GM21723 (cell line): ENCODE measurements at regions not wholly inside any gene's neighbourhood (a gene's known extent, or its start where the extent isn't known, plus 50 kb on each side); places are given as distances from the start of the nearest gene placed in this dataset.

Experiments used
- ATAC-seq: cut with Tn5 transposase; IDR thresholded peaks from one replicate; pipeline ENCODE4 v1.9.1; 2021; ENCODE audit warnings: mild to moderate bottlenecking, moderate library complexity; ENCODE audit not compliant: unreplicated experiment

GRCh38 chr6:166106076-166106686 lies 61.5 kb downstream of the TBXT start:
- ATAC-seq = peak; percentile 85

GRCh38 chr6:166105341-166106075 lies 62.1 kb downstream of the TBXT start:
- no peak for ATAC-seq

- ATAC-seq = no peak
Observed at GRCh38 chr6:166104872-166105271, 62.8 kb downstream of the TBXT start.

GRCh38 chr6:166104107-166104506 lies 63.5 kb downstream of the TBXT start:
- no peak for ATAC-seq

- no peak for ATAC-seq
Observed at GRCh38 chr6:166101819-166102419, 65.7 kb downstream of the TBXT start.

GRCh38 chr6:166097914-166098522 lies 69.6 kb downstream of the TBXT start:
- ATAC-seq = no peak

GRCh38 chr6:166087852-166088251 lies 79.8 kb downstream of the TBXT start:
- ATAC-seq = no peak

- ATAC-seq = no peak
Observed at GRCh38 chr6:166087246-166087645, 80.4 kb downstream of the TBXT start.

GRCh38 chr6:166085500-166085899 lies 82.2 kb downstream of the TBXT start:
- no peak for ATAC-seq

- no peak for ATAC-seq
Observed at GRCh38 chr6:166084951-166085350, 82.7 kb downstream of the TBXT start.

GRCh38 chr6:166079841-166080240 lies 87.8 kb downstream of the TBXT start:
- no peak for ATAC-seq

- no peak for ATAC-seq
Observed at GRCh38 chr6:166078294-166078693, 89.4 kb downstream of the TBXT start.

GRCh38 chr6:166076625-166077024 lies 91.0 kb downstream of the TBXT start:
- no peak for ATAC-seq

GRCh38 chr6:166075925-166076324 lies 91.7 kb downstream of the TBXT start:
- no peak for ATAC-seq

- ATAC-seq = no peak
Observed at GRCh38 chr6:166075186-166075585, 92.5 kb downstream of the TBXT start.

- no peak for ATAC-seq
Observed at GRCh38 chr6:166073082-166073481, 94.6 kb downstream of the TBXT start.

- ATAC-seq = no peak
Observed at GRCh38 chr6:166068768-166069167, 98.9 kb downstream of the TBXT start.

- ATAC-seq = no peak
Observed at GRCh38 chr6:166058064-166058739, 109.4 kb downstream of the TBXT start.

GRCh38 chr6:166057431-166057830 lies 110.2 kb downstream of the TBXT start:
- no peak for ATAC-seq

- ATAC-seq = no peak
Observed at GRCh38 chr6:166056637-166057036, 111.0 kb downstream of the TBXT start.

- ATAC-seq = no peak
Observed at GRCh38 chr6:166055801-166056200, 111.8 kb downstream of the TBXT start.
